CD4-positive, alpha-beta T cell (primary cell): ENCODE measurements at regions not wholly inside any gene's neighbourhood (a gene's known extent, or its start where the extent isn't known, plus 50 kb on each side); places are given as distances from the start of the nearest gene placed in this dataset.

Experiments
- ATAC-seq: fragments of 200-7000 bp; cut with Tn5 transposase; one replicate; pipeline ENCODE4 v1.10.0; 2022; ENCODE audit warnings: mild to moderate bottlenecking; ENCODE audit not compliant: poor library complexity
- CTCF ChIA-PET: fragments of 350-600 bp; sonication (Branson Sonifier 250); formaldehyde crosslinking; loops from one replicate; lab custom pipeline; 2021; ENCODE audit warnings: antibody characterized with exemption, inconsistent platforms; lab: Charles Lee
- POLR2A ChIA-PET: fragments of 350-600 bp; sonication (Branson Sonifier 250); formaldehyde crosslinking; loops from one replicate; lab custom pipeline; 2021; ENCODE audit warnings: antibody characterized with exemption, inconsistent platforms; lab: Charles Lee
- DNase-seq, 14 experiments: peaks; one replicate each; pipeline ENCODE4 v3.0.0-alpha.2; 2013 to 2020; ENCODE audit warnings: mixed read lengths in 2 of 14
- H3K27ac ChIP-seq, 2 donors: one replicate each; pipeline versions ENCODE4 v1.5.1 to v1.7.0; 2013; ENCODE audit warnings: low read length in 2 of 2, low read depth in 1 of 2, mild to moderate bottlenecking in 1 of 2
- H3K27me3 ChIP-seq, 2 experiments: 1 replicate in 1 of 2; 2 replicates in 1 of 2; pipeline versions ENCODE4 v1.6.1 to v1.7.0; 2013; ENCODE audit warnings: low read length in 2 of 2, control low read depth in 1 of 2, mild to moderate bottlenecking in 1 of 2, moderate library complexity in 1 of 2; ENCODE audit not compliant: insufficient read depth in 2 of 2, control insufficient read depth in 1 of 2
- H3K36me3 ChIP-seq: one replicate; pipeline ENCODE4 v1.6.1; 2013; ENCODE audit warnings: low read length, control low read depth; ENCODE audit not compliant: insufficient read depth
- H3K4me1 ChIP-seq: one replicate; pipeline ENCODE4 v1.6.1; 2013; ENCODE audit warnings: low read length, control low read depth; ENCODE audit not compliant: insufficient read depth
- H3K4me3 ChIP-seq: one replicate; pipeline ENCODE4 v1.5.1; 2013; ENCODE audit warnings: mild to moderate bottlenecking, low read length, moderate library complexity
- H3K9me3 ChIP-seq, 2 experiments: 1 replicate in 1 of 2; 2 replicates in 1 of 2; pipeline versions ENCODE4 v1.6.1 to v1.7.0; 2013; ENCODE audit warnings: low read length in 2 of 2, mild to moderate bottlenecking in 2 of 2, control low read depth in 1 of 2, moderate library complexity in 1 of 2; ENCODE audit not compliant: control insufficient read depth in 1 of 2, insufficient read depth in 1 of 2
- H3K27ac Mint-ChIP-seq: one replicate; pipeline ENCODE4 v1.8.0; 2020; ENCODE audit warnings: mixed read lengths
- H3K27me3 Mint-ChIP-seq: one replicate; pipeline ENCODE4 v1.8.0; 2021; ENCODE audit warnings: mixed read lengths
- H3K36me3 Mint-ChIP-seq: one replicate; pipeline ENCODE4 v1.8.0; 2021; ENCODE audit warnings: low read depth, mixed read lengths
- H3K4me1 Mint-ChIP-seq: one replicate; pipeline ENCODE4 v1.8.0; 2021; ENCODE audit warnings: low read depth, mixed read lengths
- H3K4me3 Mint-ChIP-seq: one replicate; pipeline ENCODE4 v1.8.0; 2020; ENCODE audit warnings: mild to moderate bottlenecking, mixed read lengths
- H3K9me3 Mint-ChIP-seq: one replicate; pipeline ENCODE4 v1.8.0; 2020; ENCODE audit warnings: mixed read lengths
- intact Hi-C, 2 experiments: fragments of 100-400 bp; cut with DNase I in 1 of 2; cut with micrococcal nuclease in 1 of 2; formaldehyde crosslinking; loops; one replicate each; pipeline versions ENCODE4 v1.15.1 to v1.9.0; 2023 to 2025; cut with DNase I, micrococcal nuclease
- TF ChIP-seq, protein P1 (sequence below): fragments of 200-600 bp; IDR thresholded peaks from one replicate; pipeline ENCODE4 v1.8.0; 2022; ENCODE audit warnings: antibody characterized with exemption, mild to moderate bottlenecking

DNA sequence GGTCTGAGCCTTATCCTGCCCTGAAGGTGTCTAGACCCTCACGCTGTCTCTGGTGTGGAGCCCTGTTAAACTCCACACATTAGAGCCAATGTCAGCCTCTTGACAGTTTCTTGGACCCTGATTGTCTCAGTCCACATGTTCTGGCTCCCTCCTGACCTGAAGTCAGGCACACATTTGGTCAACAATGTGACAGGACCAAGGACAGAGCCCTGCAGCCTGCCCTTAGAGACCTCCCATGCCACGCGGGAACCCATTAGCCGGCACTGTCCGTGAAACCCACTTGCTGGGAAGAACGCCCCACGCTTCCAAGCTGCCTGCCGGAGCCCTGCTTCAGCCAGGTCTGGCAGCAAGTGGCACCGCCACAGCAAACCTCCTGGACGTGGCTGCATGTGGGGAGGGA, 162.7 kb upstream of the LINGO1 start:
- Mint-ChIP-seq H3K9me3 (no peaks in the 10 kb centered on the region), H3K36me3 (no peaks in the 10 kb centered on the region), H3K4me3 (no peak overlapping the region), H3K27ac (no peak overlapping the region), H3K27me3 (no peaks in the 10 kb centered on the region), H3K4me1 (no peaks in the 10 kb centered on the region)
- Histone ChIP-seq H3K36me3 (no peaks in the 10 kb centered on the region), H3K9me3 (peaks cover 0 to 4% of the 10 kb centered on the region in 2 experiments), H3K27me3 (no peaks in the 10 kb centered on the region), H3K4me1 (no peaks in the 10 kb centered on the region), H3K4me3 (no peak overlapping the region), H3K27ac (no peak overlapping the region)
- CTCF ChIA-PET = no interaction called here
- ATAC-seq (no peak), DNase-seq (no peak)
- intact Hi-C loops = no loop called here
- TF ChIP-seq, protein P1, sequence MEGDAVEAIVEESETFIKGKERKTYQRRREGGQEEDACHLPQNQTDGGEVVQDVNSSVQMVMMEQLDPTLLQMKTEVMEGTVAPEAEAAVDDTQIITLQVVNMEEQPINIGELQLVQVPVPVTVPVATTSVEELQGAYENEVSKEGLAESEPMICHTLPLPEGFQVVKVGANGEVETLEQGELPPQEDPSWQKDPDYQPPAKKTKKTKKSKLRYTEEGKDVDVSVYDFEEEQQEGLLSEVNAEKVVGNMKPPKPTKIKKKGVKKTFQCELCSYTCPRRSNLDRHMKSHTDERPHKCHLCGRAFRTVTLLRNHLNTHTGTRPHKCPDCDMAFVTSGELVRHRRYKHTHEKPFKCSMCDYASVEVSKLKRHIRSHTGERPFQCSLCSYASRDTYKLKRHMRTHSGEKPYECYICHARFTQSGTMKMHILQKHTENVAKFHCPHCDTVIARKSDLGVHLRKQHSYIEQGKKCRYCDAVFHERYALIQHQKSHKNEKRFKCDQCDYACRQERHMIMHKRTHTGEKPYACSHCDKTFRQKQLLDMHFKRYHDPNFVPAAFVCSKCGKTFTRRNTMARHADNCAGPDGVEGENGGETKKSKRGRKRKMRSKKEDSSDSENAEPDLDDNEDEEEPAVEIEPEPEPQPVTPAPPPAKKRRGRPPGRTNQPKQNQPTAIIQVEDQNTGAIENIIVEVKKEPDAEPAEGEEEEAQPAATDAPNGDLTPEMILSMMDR = no peak
- POLR2A ChIA-PET = no interaction called here

GRCh38 chr15:77791941-77792340, 159.2 kb upstream of the LINGO1 start:
- Histone ChIP-seq H3K36me3 (no peaks in the 10 kb centered on the region), H3K4me3 (no peak overlapping the region), H3K27ac (no peak overlapping the region), H3K27me3 (no peaks in the 10 kb centered on the region), H3K4me1 (no peaks in the 10 kb centered on the region), H3K9me3 (peaks cover 0 to 4% of the 10 kb centered on the region in 2 experiments)
- Mint-ChIP-seq H3K27me3 (no peaks in the 10 kb centered on the region), H3K4me1 (no peaks in the 10 kb centered on the region), H3K36me3 (no peaks in the 10 kb centered on the region), H3K9me3 (no peaks in the 10 kb centered on the region), H3K4me3 (no peak overlapping the region), H3K27ac (no peak overlapping the region)
- POLR2A ChIA-PET = no interaction called here
- no peak for DNase-seq
- TF ChIP-seq, protein P1 = no peak
- intact Hi-C loops = no loop called here
- CTCF ChIA-PET = no interaction called here
- no peak for ATAC-seq

GRCh38 chr15:77790481-77790880, 157.8 kb upstream of the LINGO1 start:
- Mint-ChIP-seq H3K36me3 (no peaks in the 10 kb centered on the region), H3K27me3 (peaks cover 4% of the 10 kb centered on the region), H3K9me3 (no peaks in the 10 kb centered on the region), H3K27ac (no peak overlapping the region), H3K4me3 (no peak overlapping the region), H3K4me1 (no peaks in the 10 kb centered on the region)
- DNase-seq (no peak), ATAC-seq (no peak)
- TF ChIP-seq, protein P1 = no peak
- Histone ChIP-seq H3K9me3 (peaks cover 0 to 4% of the 10 kb centered on the region in 2 experiments), H3K27me3 (no peaks in the 10 kb centered on the region), H3K4me1 (no peaks in the 10 kb centered on the region), H3K27ac (no peak overlapping the region), H3K36me3 (no peaks in the 10 kb centered on the region), H3K4me3 (no peak overlapping the region)
- CTCF ChIA-PET = no interaction called here
- POLR2A ChIA-PET = no interaction called here
- intact Hi-C loops = no loop called here
